Activated CD8-positive, alpha-beta memory T cell treated with anti-CD3 and anti-CD28 coated beads, Interleukin-2, amount 50 U/mL, for 24 hours (primary cell): ENCODE measurements at regions not wholly inside any gene's neighbourhood (a gene's known extent, or its start where the extent isn't known, plus 50 kb on each side); places are given as distances from the start of the nearest gene placed in this dataset.

Source experiments
- DNase-seq: peaks from one replicate; pipeline ENCODE4 v3.0.0-alpha.2; 2020; ENCODE audit errors: extremely low read depth

DNA sequence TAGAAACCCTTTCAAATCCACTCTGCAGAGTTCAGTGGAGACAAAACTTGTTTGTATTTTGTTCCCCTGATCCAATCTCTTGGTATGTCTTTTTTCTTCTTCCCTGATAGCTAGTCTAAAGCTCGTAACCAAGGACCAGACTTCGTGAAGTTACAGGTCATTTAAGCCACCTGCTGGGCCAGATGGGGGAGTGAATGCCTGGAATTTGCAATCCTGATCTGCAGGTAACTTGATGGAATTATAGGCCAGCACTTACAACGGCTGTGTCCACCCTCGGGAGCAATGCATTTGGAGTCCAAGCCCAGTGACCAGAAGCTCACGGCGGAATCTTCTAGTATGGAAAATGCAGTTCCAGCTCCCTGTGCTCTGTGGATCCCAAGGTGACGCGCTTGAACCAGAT lies 566.9 kb downstream of the TCERG1L start:
- no peak for DNase-seq

DNA sequence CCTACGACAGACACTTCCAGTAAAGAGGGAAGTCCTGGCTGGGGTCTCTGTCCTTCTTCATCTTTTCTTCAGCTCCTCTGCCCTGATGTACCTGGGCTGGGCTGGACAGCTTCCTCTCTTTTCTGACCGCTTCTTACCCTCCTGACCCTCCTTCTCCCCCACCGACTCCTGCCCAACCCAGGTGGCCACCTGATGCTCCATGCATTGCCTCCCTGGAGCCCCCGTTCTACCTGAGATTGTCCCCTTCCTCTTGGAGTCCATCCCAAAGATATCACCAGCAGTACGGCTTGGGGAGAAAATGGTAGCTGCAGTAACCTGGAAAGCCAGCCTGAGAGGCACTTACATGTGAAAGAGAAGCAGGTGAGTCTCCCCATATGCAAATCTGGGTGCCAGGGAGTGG lies 566.3 kb downstream of the TCERG1L start:
- DNase-seq = no peak

DNA sequence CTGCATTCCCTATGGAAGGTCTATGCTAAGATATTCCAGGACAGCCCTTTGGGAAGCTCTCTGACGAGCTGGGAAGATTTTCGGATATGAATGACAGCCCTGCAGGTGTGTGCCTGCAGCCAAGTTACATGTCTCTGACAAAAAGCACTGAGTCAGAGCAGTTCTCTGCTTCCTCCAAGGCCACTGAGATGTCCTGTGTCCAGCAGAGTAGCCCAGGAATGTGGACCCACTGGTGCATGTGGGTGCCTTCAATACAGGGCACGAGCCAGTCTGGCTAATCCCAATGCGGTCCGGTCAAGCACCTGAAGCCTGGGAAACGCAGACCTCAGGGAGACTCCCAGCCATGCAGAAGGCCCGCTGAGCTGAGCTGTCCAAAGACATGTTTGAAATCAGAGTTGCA lies 565.7 kb downstream of the TCERG1L start:
- no peak for DNase-seq

GRCh38 chr10:130746311-130746710 lies 565.2 kb downstream of the TCERG1L start:
- DNase-seq = no peak

DNA sequence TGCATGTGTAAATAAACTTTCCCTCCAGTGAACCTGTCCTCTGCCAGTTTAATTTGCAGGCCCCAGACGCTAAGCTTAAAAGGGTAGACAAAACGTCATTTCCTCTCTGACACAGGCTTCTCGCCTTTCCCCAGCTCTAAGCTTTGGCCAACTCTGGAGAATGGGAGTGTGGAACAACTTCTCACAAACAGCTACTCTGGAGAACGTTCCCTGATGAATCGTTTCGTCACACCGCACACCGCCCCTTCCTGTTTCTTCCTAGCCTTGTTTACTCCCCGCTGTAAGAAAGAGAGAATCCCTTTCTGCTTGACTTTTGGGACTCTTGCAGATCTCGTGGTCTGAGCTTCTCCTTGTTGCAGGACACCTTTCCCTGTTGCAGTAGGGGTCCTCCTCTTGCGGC lies 564.2 kb downstream of the TCERG1L start:
- no peak for DNase-seq

GRCh38 chr10:130747946-130748345 lies 563.6 kb downstream of the TCERG1L start:
- no peak for DNase-seq

- no peak for DNase-seq
Measured at GRCh38 chr10:130748409-130749057, 563.0 kb downstream of the TCERG1L start.

DNA sequence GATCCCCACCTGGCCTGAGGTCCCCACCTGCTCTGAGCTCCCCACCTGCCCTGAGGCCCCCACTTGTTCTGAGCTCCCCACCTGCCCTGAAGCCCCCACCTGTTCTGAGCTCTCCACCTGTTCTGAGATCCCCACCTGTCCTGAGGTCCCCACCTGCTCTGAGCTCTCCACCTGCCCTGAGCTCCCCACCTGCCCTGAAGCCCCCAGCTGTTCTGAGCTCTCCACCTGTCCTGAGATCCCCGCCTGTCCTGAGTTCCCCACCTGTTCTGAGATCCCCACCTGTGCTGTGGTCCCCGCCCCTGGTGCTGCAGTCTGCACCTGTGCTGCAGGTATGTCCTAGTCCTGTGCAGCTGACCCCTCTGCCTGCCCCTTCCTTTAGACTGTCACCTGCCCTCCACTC lies 561.6 kb downstream of the TCERG1L start:
- no peak for DNase-seq

DNA sequence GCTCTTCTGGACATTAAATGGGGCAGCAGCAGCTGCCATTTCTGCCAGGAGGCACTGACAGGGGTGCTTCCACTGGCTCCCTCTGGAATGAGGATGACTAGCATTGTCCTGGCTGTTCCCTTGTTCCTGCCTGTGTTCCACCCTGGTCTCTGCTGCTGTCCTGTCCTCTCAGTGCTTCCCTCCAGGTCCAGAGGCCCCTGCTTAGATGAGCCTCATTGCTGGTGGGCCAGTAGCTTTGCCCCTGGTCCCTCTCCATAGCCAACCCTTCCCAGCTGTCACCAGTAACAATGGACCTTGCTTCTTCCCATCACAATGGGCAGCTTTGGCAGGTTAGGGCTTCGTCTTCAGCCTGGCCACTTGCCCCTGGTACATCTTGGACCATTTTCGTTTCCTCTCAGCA lies 561.1 kb downstream of the TCERG1L start:
- no peak for DNase-seq

GRCh38 chr10:130751106-130751840 lies 560.2 kb downstream of the TCERG1L start:
- no peak for DNase-seq

DNA sequence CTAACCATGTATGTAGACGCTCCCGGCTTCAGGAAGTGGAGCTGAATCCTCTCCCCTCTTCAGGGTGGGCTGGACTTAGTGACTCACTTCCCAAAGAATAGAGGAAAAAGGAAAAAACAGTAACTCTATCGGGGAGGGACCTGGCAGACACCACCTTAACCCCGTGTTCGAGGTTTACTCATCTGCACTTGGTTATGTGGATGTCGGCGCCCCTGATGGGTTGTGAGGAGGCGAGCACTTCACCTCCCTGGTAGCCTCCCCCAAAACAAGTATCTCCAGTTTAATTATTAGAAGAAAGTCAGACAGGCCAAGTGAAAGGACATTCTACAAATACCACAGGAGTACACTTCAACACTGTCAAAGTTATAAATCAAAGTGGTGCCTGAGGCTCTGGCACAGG lies 559.7 kb downstream of the TCERG1L start:
- DNase-seq = no peak

DNA sequence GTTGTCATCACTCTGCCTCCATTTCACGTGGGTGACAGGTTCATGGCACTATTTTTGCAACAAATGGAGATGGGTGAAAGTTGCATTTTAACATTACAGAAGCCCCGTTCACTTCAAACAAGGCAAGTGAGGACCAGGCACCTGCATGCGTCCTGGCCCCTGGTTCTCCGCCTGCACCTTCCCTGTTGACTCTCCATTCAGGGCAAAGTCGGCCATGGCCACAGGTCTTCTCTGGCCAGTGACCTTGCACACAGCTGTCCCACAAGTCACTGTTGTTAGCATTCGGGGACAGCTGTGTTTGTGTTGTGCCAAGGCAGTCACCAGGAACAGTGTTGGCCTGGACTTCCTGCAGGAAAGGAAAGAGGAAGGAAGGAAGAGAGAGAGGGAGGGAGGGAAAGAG lies 554.9 kb downstream of the TCERG1L start:
- no peak for DNase-seq

- no peak for DNase-seq
Measured at GRCh38 chr10:130757271-130757670, 554.2 kb downstream of the TCERG1L start.

DNA sequence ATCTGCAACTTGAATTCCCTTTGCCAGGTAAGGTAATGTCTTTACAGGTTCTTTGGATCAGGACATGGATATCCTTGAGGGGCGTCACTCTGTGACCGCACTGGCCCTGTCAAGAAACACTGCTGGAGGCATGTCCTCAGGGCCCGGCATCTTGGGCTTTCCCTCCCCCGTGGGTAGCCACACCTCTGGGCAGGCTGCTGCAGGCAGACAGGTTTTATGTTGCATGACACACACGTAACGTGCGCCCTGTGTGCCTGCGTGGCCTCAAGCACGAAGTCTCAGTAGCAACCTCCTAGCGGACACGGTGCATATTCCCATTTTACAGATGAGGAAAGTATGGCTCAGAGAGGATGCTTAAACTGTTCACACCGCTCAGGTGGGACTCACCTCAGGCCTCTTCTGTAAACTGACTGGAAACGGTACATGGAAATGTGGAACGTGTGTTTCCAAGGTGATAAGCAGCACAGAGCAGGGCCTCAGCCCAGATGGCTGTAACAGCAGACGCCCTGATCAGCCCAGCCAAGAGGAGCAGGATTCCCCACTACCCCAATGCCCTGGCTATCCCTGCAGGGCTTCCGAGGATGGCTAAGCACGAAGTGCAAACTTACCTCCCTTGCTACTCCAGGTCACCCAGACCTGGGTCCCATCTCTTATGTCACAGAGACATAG lies 553.6 kb downstream of the TCERG1L start:
- DNase-seq = no peak

- no peak for DNase-seq
Measured at GRCh38 chr10:130758529-130758928, 553.0 kb downstream of the TCERG1L start.

DNA sequence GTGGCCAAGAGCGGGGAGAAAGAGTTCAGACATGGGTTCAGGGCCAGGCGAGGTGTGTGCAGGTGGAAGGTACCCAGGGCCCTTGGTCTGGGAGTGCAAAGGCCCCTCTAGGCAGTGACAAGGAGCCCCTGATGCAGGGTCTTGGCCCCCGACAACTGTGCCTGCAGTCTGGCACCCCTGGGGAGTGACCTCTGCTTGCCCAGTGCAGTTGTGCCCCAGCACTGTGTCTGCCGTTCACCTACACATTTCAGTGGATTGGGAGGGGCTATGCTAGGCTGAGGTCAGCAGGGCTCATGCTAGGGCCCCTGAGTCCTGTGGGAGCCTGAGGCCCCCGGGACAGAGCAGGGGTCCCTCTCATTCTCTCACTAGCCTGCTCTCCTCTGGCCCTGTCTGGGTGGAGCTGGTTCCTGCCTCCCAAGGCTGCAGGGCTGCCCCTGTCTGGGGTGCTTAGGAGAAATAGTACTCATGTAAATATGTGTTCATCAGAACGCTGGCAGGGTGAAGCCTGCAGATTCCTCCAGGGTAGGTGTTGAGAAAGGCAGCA lies 550.4 kb downstream of the TCERG1L start:
- no peak for DNase-seq

- no peak for DNase-seq
Measured at GRCh38 chr10:130761788-130762301, 549.7 kb downstream of the TCERG1L start.

DNA sequence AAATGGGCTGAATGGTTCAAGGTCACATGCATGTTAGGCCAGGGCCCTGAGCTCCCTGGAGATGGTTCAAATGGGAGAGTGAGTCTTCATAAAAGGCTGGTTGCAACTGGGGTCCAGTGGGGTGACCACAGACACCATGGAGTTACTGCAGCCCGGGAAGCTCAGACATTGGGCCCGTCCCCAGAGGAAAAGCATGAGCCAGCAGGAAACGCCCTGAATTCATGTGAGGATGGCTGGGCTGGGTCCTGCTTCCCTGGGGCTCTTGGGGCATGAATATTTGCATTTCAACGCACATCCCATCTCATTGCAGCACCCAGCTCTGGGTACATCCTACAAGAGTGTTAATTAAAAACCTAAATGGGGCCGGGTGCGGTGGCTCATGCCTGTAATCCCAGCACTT lies 549.0 kb downstream of the TCERG1L start:
- no peak for DNase-seq

GRCh38 chr10:130763071-130763470 lies 548.5 kb downstream of the TCERG1L start:
- no peak for DNase-seq

DNA sequence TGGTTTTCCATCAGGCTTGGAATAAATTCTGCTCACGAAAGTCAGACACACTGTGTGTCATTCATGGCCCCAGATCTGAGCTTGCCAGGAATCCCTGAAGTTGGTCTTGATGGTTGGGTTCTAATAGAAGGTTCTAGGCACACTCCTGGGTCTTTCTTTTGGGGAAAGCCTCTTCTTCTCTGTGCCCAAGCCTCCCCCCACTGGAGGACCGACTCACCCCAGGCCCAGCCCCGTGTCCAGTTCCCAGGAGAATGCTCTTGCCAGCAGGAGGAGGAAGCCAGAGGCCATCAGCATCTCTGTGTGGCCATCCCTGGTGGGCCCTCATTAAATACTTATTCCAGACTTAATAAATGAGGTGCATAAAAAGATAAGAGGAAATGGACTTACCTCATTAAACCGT lies 548.0 kb downstream of the TCERG1L start:
- DNase-seq = no peak

GRCh38 chr10:130764651-130765050 lies 546.9 kb downstream of the TCERG1L start:
- no peak for DNase-seq

GRCh38 chr10:130766071-130766470 lies 545.5 kb downstream of the TCERG1L start:
- no peak for DNase-seq
